Lower lobe of right lung (tissue), 2 donors: ENCODE measurements at regions not wholly inside any gene's neighbourhood (a gene's known extent, or its start where the extent isn't known, plus 50 kb on each side); places are given as distances from the start of the nearest gene placed in this dataset.

Source experiments
- ATAC-seq, 2 donors: fragments of 200-7000 bp; cut with Tn5 transposase; one replicate each; pipeline ENCODE4 v1.9.1; 2020 to 2022; ENCODE audit warnings: mild to moderate bottlenecking in 2 of 2, moderate library complexity in 2 of 2
- DNase-seq: peaks from one replicate; pipeline ENCODE4 v3.0.0-alpha.2; 2020
- H3K27ac ChIP-seq: fragments of 200-600 bp; one replicate; pipeline ENCODE4 v1.8.0; 2022
- H3K27me3 ChIP-seq: fragments of 200-600 bp; one replicate; pipeline ENCODE4 v1.8.0; 2022; ENCODE audit warnings: low read depth
- H3K36me3 ChIP-seq: fragments of 200-600 bp; one replicate; pipeline ENCODE4 v1.8.0; 2022; ENCODE audit warnings: mild to moderate bottlenecking
- H3K4me1 ChIP-seq: fragments of 200-600 bp; one replicate; pipeline ENCODE4 v1.8.0; 2022
- H3K4me3 ChIP-seq: fragments of 200-600 bp; one replicate; pipeline ENCODE4 v1.8.0; 2022; ENCODE audit warnings: mild to moderate bottlenecking
- H3K9me3 ChIP-seq: fragments of 200-600 bp; one replicate; pipeline ENCODE4 v1.8.0; 2022
- CTCF ChIP-seq: fragments of 200-600 bp; IDR thresholded peaks from one replicate; pipeline ENCODE4 v1.8.0; 2022; ENCODE audit warnings: antibody characterized with exemption, mild to moderate bottlenecking
- intact Hi-C: fragments of 100-400 bp; cut with DNase I; formaldehyde crosslinking; loops from one replicate; pipeline ENCODE4 v1.11.0; 2022
- donor health status: DM: no; HTN: yes; CAD: no; lungs with severe emphysema.

GRCh38 chr16:80330150-80330549, 210.6 kb upstream of the DYNLRB2 start:
- Histone ChIP-seq H3K27ac (no peak overlapping the region), H3K9me3 (no peaks in the 10 kb centered on the region), H3K36me3 (no peaks in the 10 kb centered on the region), H3K27me3 (no peaks in the 10 kb centered on the region), H3K4me3 (no peak overlapping the region), H3K4me1 (no peaks in the 10 kb centered on the region)
- DNase-seq (no peak), ATAC-seq (no peak)
- intact Hi-C loops, result loop anchor here (10.0 kb wide), 1 partner anchor 415 kb away; no protein-coding TSS in a partner anchor
- no peak for TF ChIP-seq CTCF

- intact Hi-C loops, result no loop called here
- no peaks in the 10 kb centered on the region for H3K27me3 ChIP-seq
- no peak for DNase-seq
These were observed 213.1 kb upstream of the DYNLRB2 start for GRCh38 chr16:80327740-80328139.

GRCh38 chr16:80324371-80324770, 216.4 kb upstream of the DYNLRB2 start:
- ATAC-seq (no peak), DNase-seq (no peak)
- Histone ChIP-seq H3K4me1 (no peaks in the 10 kb centered on the region), H3K4me3 (no peak overlapping the region), H3K9me3 (no peaks in the 10 kb centered on the region), H3K27ac (no peak overlapping the region), H3K27me3 (no peaks in the 10 kb centered on the region), H3K36me3 (no peaks in the 10 kb centered on the region)
- intact Hi-C loops, result no loop called here
- TF ChIP-seq CTCF, result no peak

More at GRCh38 chr16:80327740-80328139, 213.1 kb upstream of the DYNLRB2 start:
- Histone ChIP-seq H3K9me3 (no peaks in the 10 kb centered on the region), H3K27ac (no peak overlapping the region), H3K36me3 (no peaks in the 10 kb centered on the region), H3K4me3 (no peak overlapping the region), H3K4me1 (no peaks in the 10 kb centered on the region)
- TF ChIP-seq CTCF, result no peak
- ATAC-seq, result no peak

GRCh38 chr16:80323808-80324195, 217.0 kb upstream of the DYNLRB2 start:
- ATAC-seq, result no peak
- Histone ChIP-seq H3K4me1 (no peaks in the 10 kb centered on the region), H3K27ac (no peak overlapping the region), H3K36me3 (no peaks in the 10 kb centered on the region), H3K27me3 (no peaks in the 10 kb centered on the region), H3K9me3 (no peaks in the 10 kb centered on the region), H3K4me3 (no peak overlapping the region)
- no peak for TF ChIP-seq CTCF
- DNase-seq, result no peak
- intact Hi-C loops, result no loop called here

GRCh38 chr16:80323187-80323807, 217.5 kb upstream of the DYNLRB2 start:
- no peak overlapping the region for H3K27ac ChIP-seq
- DNase-seq (no peak), ATAC-seq (no peak)
- H3K36me3 ChIP-seq, result no peaks in the 10 kb centered on the region
- no peaks in the 10 kb centered on the region for H3K27me3 ChIP-seq
- no peak for TF ChIP-seq CTCF
- intact Hi-C loops, result no loop called here
- H3K4me1 ChIP-seq, result no peaks in the 10 kb centered on the region
- no peaks in the 10 kb centered on the region for H3K9me3 ChIP-seq
- H3K4me3 ChIP-seq, result no peak overlapping the region
